ENCODE measurements at regions not wholly inside any gene's neighbourhood (a gene's known extent, or its start where the extent isn't known, plus 50 kb on each side); places are given as distances from the start of the nearest gene placed in this dataset.
"Not testable (repeated sequence)": the region's sequence is repeated elsewhere in the genome, so short reads cannot be mapped to it uniquely, and the experiment has no call there.

GRCh38 chr4:132382243-132382642 lies 766.9 kb upstream of the PCDH10 start:
- no peak for DNase-seq (ENCODE audit: low spot score)

- no peak for DNase-seq (ENCODE audit: low spot score)
These were observed 765.4 kb upstream of the PCDH10 start for GRCh38 chr4:132383571-132384199.

GRCh38 chr4:132384709-132385108 lies 764.4 kb upstream of the PCDH10 start:
- DNase-seq (ENCODE audit: low spot score): no peak

GRCh38 chr4:132386130-132386529 lies 763.0 kb upstream of the PCDH10 start:
- DNase-seq (ENCODE audit: low spot score): no peak

GRCh38 chr4:132387060-132387459 lies 762.0 kb upstream of the PCDH10 start:
- no peak for DNase-seq (ENCODE audit: low spot score)

GRCh38 chr4:132395561-132395960 lies 753.5 kb upstream of the PCDH10 start:
- no peak for DNase-seq (ENCODE audit: low spot score)

GRCh38 chr4:132396636-132397035 lies 752.5 kb upstream of the PCDH10 start:
- no peak for DNase-seq (ENCODE audit: low spot score)

GRCh38 chr4:132417220-132417619 lies 731.9 kb upstream of the PCDH10 start:
- no peak for DNase-seq (ENCODE audit: low spot score)

- DNase-seq (ENCODE audit: low spot score): no peak
These were observed 722.0 kb upstream of the PCDH10 start for GRCh38 chr4:132427125-132427524.

- DNase-seq (ENCODE audit: low spot score): no peak
These were observed 712.0 kb upstream of the PCDH10 start for GRCh38 chr4:132437117-132437516.

GRCh38 chr4:132445386-132445785 lies 703.7 kb upstream of the PCDH10 start:
- DNase-seq (ENCODE audit: low spot score): no peak

- DNase-seq (ENCODE audit: low spot score): not testable (repeated sequence)
These were observed 691.1 kb upstream of the PCDH10 start for GRCh38 chr4:132457987-132458386.

GRCh38 chr4:132479543-132479942 lies 669.6 kb upstream of the PCDH10 start:
- DNase-seq (ENCODE audit: low spot score): no peak

- no peak for DNase-seq (ENCODE audit: low spot score)
These were observed 660.5 kb upstream of the PCDH10 start for GRCh38 chr4:132488555-132488954.

GRCh38 chr4:132493476-132493875 lies 655.6 kb upstream of the PCDH10 start:
- no peak for DNase-seq (ENCODE audit: low spot score)

- DNase-seq (ENCODE audit: low spot score): not testable (repeated sequence)
These were observed 653.8 kb upstream of the PCDH10 start for GRCh38 chr4:132495267-132495812.

- no peak for DNase-seq (ENCODE audit: low spot score)
These were observed 650.9 kb upstream of the PCDH10 start for GRCh38 chr4:132498215-132498614.

GRCh38 chr4:132502096-132502552 lies 647.0 kb upstream of the PCDH10 start:
- peak; percentile 46 for DNase-seq (ENCODE audit: low spot score)

- DNase-seq (ENCODE audit: low spot score): no peak
These were observed 644.7 kb upstream of the PCDH10 start for GRCh38 chr4:132504438-132504837.

- DNase-seq (ENCODE audit: low spot score): no peak
These were observed 642.5 kb upstream of the PCDH10 start for GRCh38 chr4:132506568-132506967.

GRCh38 chr4:132513491-132513890 lies 635.6 kb upstream of the PCDH10 start:
- DNase-seq (ENCODE audit: low spot score): no peak

GRCh38 chr4:132526652-132527051 lies 622.4 kb upstream of the PCDH10 start:
- DNase-seq (ENCODE audit: low spot score): no peak

- DNase-seq (ENCODE audit: low spot score): no peak
These were observed 621.3 kb upstream of the PCDH10 start for GRCh38 chr4:132527817-132528216.

GRCh38 chr4:132530861-132531260 lies 618.2 kb upstream of the PCDH10 start:
- DNase-seq (ENCODE audit: low spot score): no peak

Data from kidney capillary endothelial cell (primary cell).